GM12878 (cell line): ENCODE measurements at regions not wholly inside any gene's neighbourhood (a gene's known extent, or its start where the extent isn't known, plus 50 kb on each side); places are given as distances from the start of the nearest gene placed in this dataset.

ENCODE experiments used
- CHD4 ChIP-seq: fragments of 200-600 bp; sonication (generic); IDR thresholded peaks from 2 replicates; pipeline ENCODE4 v1.6.1; 2016; ENCODE audit warnings: mild to moderate bottlenecking
- EGR1 ChIP-seq, 2 experiments: IDR thresholded peaks; 1 replicate in 1 of 2; 2 replicates in 1 of 2; pipeline ENCODE4 v1.6.1; 2011 to 2012; ENCODE audit warnings: low read depth in 2 of 2, low read length in 2 of 2, borderline replicate concordance in 1 of 2, mild to moderate bottlenecking in 1 of 2, moderate library complexity in 1 of 2
- ELK1 ChIP-seq: IDR thresholded peaks from 2 replicates; pipeline ENCODE4 v1.6.1; 2012; ENCODE audit warnings: low read depth, low read length, improper control_type of control experiment
- FOS ChIP-seq: IDR thresholded peaks from 3 replicates; pipeline ENCODE4 v1.6.1; 2011; ENCODE audit warnings: borderline replicate concordance; ENCODE audit not compliant: insufficient read length; ENCODE audit errors: extremely low read depth
- GABPA ChIP-seq: IDR thresholded peaks from 2 replicates; pipeline ENCODE4 v1.6.1; 2014; ENCODE audit warnings: antibody characterized with exemption, low read depth, mild to moderate bottlenecking, inconsistent platforms
- IRF4 ChIP-seq: IDR thresholded peaks from 2 replicates; pipeline ENCODE4 v1.6.1; 2011; ENCODE audit warnings: low read depth, low read length
- MTA2 ChIP-seq: fragments of 450-650 bp; IDR thresholded peaks from 2 replicates; pipeline ENCODE4 v1.6.1; 2016; ENCODE audit warnings: low read depth, mild to moderate bottlenecking, moderate library complexity
- NRF1 ChIP-seq: conservative IDR thresholded peaks from 2 replicates; pipeline ENCODE4 v1.6.1; 2011; ENCODE audit warnings: mild to moderate bottlenecking, low read depth, low read length, improper control_type of control experiment
- POLR2A ChIP-seq: IDR thresholded peaks from 2 replicates; pipeline ENCODE4 v1.6.1; 2011; ENCODE audit warnings: low read depth, mild to moderate bottlenecking, low read length
- ZNF24 ChIP-seq: fragments of 450-650 bp; IDR thresholded peaks from 2 replicates; pipeline ENCODE4 v1.6.1; 2017; ENCODE audit warnings: antibody characterized with exemption, mild to moderate bottlenecking
- ZNF592 ChIP-seq: fragments of 450-650 bp; IDR thresholded peaks from 2 replicates; pipeline ENCODE4 v1.6.1; 2017; ENCODE audit warnings: mild to moderate bottlenecking, moderate library complexity

- no peak for TF ChIP-seq ZNF592
- TF ChIP-seq CHD4: no peak
- TF ChIP-seq MTA2: no peak
- no peak for TF ChIP-seq ZNF24
- TF ChIP-seq IRF4: no peak
- TF ChIP-seq GABPA: no peak
- TF ChIP-seq POLR2A: no peak
- no peak for TF ChIP-seq FOS
- no peak for TF ChIP-seq ELK1
- no peak for TF ChIP-seq EGR1 (IDR thresholded peaks at IDR 0.05; ENCODE audit: borderline replicate concordance in 1 of 2, low read depth in 2 of 2, low read length in 2 of 2)
- TF ChIP-seq NRF1: no peak
These were observed 74.7 kb upstream of the IRX3 start (continued) for GRCh38 chr16:54361246-54361645.
